ENCODE measurements at regions not wholly inside any gene's neighbourhood (a gene's known extent, or its start where the extent isn't known, plus 50 kb on each side); places are given as distances from the start of the nearest gene placed in this dataset.

DNA sequence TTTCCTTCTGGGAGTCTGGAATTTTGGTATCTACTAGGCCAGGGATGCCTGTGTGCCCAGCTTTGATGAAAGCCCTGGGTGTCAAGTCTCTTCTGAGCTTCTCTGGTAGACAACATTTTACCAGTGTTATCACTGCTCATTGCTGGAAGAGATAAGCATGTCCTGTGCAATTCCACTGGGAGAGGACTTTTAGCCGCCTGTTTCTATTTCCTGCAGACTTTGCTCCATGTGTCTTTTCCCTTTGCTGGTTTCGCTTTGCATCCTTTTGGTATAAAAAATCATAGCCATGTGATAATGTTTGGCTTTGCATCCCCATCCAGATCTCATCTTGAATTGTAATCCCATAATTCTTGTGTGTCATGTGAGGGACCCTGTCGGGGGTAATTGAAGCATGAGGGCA lies 163.2 kb downstream of the SLC28A3 start:
- DNase-seq (ENCODE audit: low read depth), result no peak

GRCh38 chr9:84179531-84179930 lies 161.0 kb downstream of the SLC28A3 start:
- DNase-seq (ENCODE audit: low read depth), result no peak

DNA sequence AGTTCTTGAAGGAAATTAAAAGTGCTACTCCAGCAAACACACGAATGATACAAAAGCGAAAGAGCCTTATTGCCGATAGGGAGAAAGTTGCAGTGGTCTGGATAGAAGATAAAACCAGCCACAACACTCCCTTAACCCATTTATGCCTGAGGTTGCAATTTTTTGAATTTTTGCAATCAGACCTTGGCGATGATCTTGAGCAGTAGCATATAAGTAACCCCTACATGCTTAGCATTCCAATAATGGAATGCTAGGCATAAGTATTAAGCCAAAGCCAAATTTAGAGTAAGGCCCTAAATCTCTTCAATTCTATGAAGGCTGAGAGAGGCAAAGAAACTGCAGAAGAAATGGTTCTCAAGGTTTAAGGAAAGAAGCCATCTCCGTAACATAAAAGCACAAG lies 153.5 kb downstream of the SLC28A3 start:
- DNase-seq (ENCODE audit: low read depth), result no peak

DNA sequence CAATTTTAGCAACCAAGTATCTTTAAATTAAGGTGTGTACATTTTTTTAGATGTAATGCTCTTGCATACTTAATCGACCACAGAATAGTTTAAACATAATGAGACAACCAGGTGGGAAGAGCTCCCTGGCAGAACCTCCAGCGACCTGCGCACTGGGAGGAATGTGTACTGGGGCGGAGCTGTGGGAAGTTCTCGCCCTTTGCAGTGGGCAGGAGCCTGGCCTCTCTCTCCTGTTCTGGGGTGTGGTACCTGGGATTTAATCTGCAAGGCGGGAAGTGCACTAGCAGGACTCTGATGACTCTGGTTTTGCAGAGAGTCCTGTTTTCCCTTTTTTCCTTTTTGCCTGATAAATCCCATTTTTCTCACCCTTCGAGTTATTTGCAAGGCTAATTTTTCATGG lies 150.7 kb downstream of the SLC28A3 start:
- DNase-seq (ENCODE audit: low read depth), result no peak

DNA sequence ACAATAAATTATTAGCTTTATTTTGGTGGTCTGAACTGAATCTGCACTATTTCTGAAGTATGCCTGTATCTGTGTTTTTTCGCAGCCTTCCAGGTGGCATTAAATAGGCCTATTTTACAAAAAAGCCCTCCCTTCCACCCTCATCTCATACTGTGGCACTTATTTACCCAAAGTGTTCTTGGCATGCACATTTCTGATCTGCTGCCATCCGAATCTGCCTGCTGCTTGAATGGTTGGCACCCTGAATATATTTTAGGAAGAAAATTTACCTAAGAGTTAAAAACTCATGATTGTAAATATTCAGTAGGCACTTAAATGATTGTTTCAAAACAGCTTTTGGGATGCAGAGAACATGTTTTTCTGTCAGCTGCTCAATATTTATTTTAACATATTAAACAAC lies 150.1 kb downstream of the SLC28A3 start:
- DNase-seq (ENCODE audit: low read depth), result no peak

GRCh38 chr9:84206801-84207370 lies 133.7 kb downstream of the SLC28A3 start:
- DNase-seq (ENCODE audit: low read depth), result no peak

GRCh38 chr9:84207491-84207951 lies 133.0 kb downstream of the SLC28A3 start:
- no peak for DNase-seq (ENCODE audit: low read depth)

DNA sequence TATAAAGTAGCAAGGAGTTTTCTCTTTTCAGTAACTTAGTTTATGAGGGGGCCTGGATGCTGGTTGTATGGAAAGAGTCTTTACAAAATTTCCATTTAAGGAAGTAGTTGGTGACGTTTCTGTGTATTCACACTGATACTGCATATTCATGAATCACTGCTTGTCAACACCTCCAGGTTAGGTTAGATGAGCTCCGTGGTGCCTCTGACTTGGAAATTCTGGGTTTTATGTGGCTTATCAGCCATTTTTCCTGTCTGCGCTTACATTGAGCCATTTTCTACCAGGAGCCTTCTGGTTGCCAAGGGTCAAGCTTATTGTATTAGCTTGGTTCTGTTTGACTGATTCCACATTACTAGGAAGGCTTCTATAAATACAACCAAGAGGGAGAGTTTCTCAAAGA lies 128.3 kb downstream of the SLC28A3 start:
- no peak for DNase-seq (ENCODE audit: low read depth)

- no peak for DNase-seq (ENCODE audit: low read depth)
Measured at GRCh38 chr9:84212982-84213381, 127.6 kb downstream of the SLC28A3 start.

DNA sequence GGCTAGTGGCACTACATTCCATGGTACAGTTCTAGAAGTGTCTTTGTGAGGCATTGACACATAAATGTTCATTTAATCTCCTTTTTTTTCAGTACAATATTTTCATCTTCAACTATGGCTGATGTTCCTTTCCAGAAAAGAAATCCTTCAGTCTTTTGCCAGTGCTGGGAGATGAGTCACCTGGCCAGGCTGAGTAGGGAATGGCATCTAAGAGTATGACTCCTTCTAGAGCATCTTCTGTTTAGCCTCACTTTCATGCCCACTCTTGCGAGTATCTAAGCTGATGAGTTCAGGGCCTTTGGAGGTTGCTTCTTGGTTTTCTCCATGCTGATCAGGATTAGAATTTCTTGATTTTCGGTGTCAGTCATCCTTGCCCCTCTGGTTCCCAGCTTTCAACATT lies 124.4 kb downstream of the SLC28A3 start:
- no peak for DNase-seq (ENCODE audit: low read depth)

- no peak for DNase-seq (ENCODE audit: low read depth)
Measured at GRCh38 chr9:84218322-84218721, 122.2 kb downstream of the SLC28A3 start.

DNA sequence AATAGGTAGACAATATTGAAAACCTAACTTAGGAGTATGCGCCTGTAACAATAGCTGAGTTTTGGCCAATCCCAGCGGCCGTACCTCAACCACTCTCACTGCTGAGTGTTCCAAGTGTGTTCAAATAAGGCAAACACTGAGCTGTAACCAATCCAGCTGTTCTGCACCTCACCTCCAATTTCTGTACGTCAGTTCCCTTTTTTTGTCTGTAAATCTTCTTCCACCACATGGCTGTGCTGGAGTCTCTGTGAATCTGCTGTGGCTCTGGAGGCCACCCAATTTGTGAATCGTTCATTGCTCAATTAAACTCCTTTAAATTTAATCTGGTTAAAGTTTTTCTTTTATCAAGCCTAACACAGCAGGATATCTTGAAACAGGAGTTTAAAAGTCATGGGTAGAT lies 116.3 kb downstream of the SLC28A3 start:
- DNase-seq (ENCODE audit: low read depth), result no peak

Measured in non-pigmented ciliary epithelial cell (primary cell).